Left cardiac atrium (tissue), 4 donors: ENCODE measurements at regions not wholly inside any gene's neighbourhood (a gene's known extent, or its start where the extent isn't known, plus 50 kb on each side); places are given as distances from the start of the nearest gene placed in this dataset.
"Not testable (repeated sequence)": the region's sequence is repeated elsewhere in the genome, so short reads cannot be mapped to it uniquely, and the experiment has no call there.

ENCODE experiments used
- ATAC-seq, 2 donors: fragments of 200-7000 bp; cut with Tn5 transposase; one replicate each; pipeline ENCODE4 v1.9.1; 2020; ENCODE audit warnings: mild to moderate bottlenecking in 2 of 2, moderate library complexity in 2 of 2
- DNase-seq: peaks from one replicate; pipeline ENCODE4 v3.0.0-alpha.2; 2020
- intact Hi-C, 2 donors: fragments of 100-400 bp; cut with DNase I; formaldehyde crosslinking; loops; one replicate each; pipeline versions ENCODE4 v1.14.1 to v1.15.1; 2022 to 2023
- donor health status: DM: no; HTN: yes; CAD: no.
- donor health status: DM: no; HTN: yes; CAD: no; lungs with severe emphysema.
- donor health status: DM: yes; HTN: yes; CAD: no.
- donor health status: Dilated cardiomyopathy.

- DNase-seq: no peak
- ATAC-seq: no peak
- intact Hi-C loops: no loop called here
Measured at GRCh38 chr5:163185315-163185714, 252.1 kb upstream of the CCNG1 start.

DNA sequence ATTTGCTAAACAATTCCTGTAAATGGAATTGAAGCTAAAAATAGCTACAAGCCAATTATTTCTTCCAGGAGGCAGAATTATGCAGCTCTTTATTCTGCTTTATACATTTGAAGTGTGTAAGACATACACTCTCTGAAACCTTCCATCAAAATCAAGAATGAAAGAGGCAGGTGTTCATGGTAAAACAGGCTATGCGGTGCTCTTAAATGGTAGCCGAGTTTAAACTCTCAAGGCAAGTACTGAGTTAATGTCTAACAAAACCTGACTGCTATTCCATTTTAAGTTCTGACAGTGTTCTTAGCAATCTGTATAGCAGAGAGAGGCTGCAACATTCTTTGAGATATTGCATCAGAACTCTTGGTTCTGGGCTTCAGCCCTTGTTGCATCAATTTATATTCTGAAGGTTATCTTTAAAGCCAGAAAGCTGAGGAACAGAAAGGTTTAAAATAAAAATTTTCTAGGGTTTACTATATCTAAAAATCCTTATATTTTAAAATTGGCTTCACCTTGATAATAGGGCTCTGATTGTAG, 248.3 kb upstream of the CCNG1 start:
- intact Hi-C loops: no loop called here
- no peak for DNase-seq
- no peak for ATAC-seq

DNA sequence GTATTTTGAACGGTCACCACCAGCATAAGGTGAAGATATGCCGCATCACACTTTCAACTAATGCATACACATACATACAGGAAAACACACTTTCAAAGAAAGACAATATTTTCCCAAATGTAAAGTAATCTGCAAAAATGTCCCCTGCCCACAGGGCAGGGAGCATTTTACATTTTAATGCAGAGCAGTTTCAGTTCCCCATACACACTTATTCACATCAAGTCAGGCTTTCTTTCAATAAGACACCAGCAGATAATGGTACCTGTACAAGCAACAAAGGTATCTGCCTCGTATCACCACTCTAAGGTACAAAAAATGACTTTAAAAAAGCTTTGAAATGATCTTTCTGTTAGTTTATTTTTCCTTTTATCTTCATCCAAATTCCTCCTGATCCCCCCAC, 247.1 kb upstream of the CCNG1 start:
- intact Hi-C loops: no loop called here

GRCh38 chr5:163190784-163191183, 246.6 kb upstream of the CCNG1 start:
- intact Hi-C loops: no loop called here
- no peak for ATAC-seq
- no peak for DNase-seq

More for the DNA sequence above, 247.1 kb upstream of the CCNG1 start:
- no peak for ATAC-seq
- DNase-seq: no peak

- intact Hi-C loops: no loop called here
- ATAC-seq: no peak
- no peak for DNase-seq
Measured at GRCh38 chr5:163193886-163194285, 243.5 kb upstream of the CCNG1 start.

- intact Hi-C loops: no loop called here
- no peak for ATAC-seq
Measured at GRCh38 chr5:163205645-163206044, 231.8 kb upstream of the CCNG1 start.

DNA sequence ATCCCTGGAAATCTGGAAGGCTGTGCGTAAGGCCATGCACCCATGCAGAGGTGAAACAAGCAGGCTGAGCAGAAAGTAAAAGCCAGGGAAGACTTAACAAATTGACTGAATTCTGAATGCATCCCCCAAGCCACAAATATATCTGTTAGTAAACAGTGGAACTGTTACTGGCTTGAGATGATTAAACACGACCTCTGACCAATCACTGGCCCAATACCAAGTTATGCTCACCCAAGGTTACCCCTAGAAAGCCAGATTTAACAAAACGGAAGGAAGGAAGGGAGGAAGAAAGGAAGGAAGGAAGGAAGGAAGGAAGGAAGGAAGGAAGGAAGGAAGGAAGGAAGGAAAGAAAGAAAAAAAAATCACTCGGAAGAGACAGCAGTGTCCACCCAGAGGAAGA, 215.8 kb upstream of the CCNG1 start:
- intact Hi-C loops: no loop called here
- no peak for DNase-seq
- ATAC-seq: no peak

More at GRCh38 chr5:163205645-163206044, 231.8 kb upstream of the CCNG1 start:
- no peak for DNase-seq

DNA sequence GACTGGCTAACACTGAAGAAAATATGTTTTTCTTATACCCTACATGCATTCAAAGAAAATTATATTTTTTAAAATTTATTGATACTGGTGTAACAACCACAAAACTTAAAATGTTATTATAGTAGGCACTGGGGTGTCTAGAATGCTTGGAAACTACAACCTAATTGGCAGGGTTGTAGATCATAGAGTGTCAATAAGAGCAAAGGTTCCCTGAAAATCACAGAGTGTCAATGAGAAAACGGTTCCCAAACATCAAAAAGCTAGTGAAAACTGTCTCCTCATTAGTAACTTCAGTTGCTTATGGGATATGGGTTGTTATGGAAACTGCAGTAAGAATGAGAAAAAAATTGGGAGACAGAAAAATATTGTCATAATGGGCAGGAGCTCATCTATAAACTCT, 214.4 kb upstream of the CCNG1 start:
- DNase-seq (no peak), ATAC-seq (no peak)
- intact Hi-C loops: no loop called here

- intact Hi-C loops: no loop called here
Measured at GRCh38 chr5:163244445-163244987, 192.9 kb upstream of the CCNG1 start.

DNA sequence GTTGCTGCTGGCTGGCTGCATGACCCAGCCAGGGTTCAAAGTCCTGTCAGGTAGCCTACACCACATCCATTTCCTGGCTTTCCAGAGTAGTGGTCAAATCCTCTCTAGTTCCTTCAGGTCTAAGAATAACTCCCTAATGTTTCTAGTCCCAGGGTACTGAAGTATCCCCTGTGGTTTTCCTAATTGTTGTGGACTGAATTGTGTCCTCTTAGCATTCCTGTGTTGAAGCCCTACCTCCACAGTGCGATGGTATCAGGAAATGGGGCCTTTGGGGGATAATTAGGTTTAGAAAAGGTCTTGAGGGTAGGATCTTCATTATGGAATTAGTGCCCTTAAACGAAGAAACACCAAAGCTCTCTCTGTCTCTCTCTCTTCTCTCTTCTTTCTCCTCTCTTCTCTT, 191.8 kb upstream of the CCNG1 start:
- ATAC-seq (no peak), DNase-seq (no peak)
- intact Hi-C loops: no loop called here

More at GRCh38 chr5:163244445-163244987, 192.9 kb upstream of the CCNG1 start:
- no peak for ATAC-seq
- DNase-seq: no peak

- DNase-seq (no peak), ATAC-seq (no peak)
- intact Hi-C loops: no loop called here
Measured at GRCh38 chr5:163248333-163248732, 189.1 kb upstream of the CCNG1 start.

DNA sequence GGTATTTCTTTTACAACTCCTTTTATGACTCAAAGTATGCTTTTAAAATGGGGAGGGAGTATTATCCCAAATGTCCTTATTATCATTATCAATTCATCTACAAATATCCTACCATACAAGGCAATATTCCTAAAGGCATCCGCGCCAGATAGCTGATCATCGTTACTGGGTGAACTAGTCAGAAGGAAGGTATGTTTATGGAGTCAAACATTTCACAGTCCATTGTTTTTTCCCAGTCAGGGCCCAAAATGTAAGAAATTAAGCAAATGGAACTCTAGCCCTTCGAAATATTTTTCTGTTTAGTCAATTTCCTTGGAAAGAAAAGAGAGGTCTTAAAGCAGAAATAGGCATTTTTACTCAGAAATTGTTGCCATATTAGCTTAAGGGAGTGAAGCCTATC, 188.5 kb upstream of the CCNG1 start:
- intact Hi-C loops: no loop called here
- no peak for ATAC-seq
- DNase-seq: no peak

DNA sequence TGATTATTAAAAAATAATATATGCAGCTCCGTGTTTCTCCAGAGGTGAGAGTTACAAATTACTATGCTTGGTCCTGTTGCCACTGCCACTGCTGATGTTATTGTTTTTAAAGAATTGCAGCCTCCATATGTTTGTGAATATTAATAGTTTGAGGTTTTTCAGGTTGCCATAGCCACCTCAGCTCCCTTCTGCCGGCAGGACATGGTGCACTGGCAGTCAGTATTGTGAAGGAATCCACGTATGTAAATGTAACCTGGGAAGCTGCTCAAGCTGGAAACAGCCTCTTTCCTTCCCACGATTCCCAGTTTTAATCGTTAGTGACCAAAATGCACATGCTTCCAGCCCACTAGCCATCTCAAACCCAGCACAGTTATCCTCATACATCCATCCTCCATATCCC, 184.4 kb upstream of the CCNG1 start:
- ATAC-seq (no peak), DNase-seq (no peak)

DNA sequence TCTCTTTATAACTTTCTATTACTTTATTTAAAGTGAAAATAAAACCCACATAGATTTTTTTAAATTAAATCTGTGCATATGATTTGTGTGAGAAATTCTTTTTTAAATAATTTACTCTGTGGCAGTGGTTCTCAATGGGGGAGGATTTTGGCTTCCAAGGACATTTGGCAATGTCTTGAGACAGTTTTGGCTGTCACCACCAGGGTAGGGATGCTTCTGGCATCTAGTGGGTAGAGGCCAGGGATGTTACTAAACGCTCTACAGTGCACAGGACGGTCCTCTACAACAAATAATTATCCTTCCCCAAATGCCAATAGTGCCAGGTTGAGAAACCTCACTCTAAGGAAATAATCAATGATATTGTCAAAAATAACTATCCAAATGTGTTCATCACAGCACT, 177.9 kb upstream of the CCNG1 start:
- DNase-seq (no peak), ATAC-seq (no peak)
- intact Hi-C loops: no loop called here

More for the DNA sequence above, 184.4 kb upstream of the CCNG1 start:
- intact Hi-C loops: no loop called here

- intact Hi-C loops: no loop called here
- ATAC-seq (no peak), DNase-seq (no peak)
Measured at GRCh38 chr5:163260471-163260870, 176.9 kb upstream of the CCNG1 start.

DNA sequence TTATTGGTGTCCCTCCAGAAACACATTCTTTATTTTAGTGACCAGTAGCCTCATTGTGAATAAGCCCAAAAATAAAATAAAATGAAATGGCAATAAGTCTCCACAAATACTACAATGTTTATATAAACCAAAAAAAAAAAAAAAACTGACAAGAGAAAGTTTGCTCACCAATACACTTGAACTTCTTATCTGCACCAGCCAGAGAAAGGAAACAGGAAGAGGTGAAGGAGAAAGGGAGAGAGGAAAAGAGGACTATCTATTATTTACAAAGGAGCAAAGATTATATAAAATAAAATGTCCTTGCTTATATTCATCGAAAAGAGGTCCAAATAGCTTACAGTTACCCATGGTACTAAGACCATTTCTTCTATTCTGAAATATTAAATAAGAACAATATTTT, 176.4 kb upstream of the CCNG1 start:
- DNase-seq: no peak
- no peak for ATAC-seq
- intact Hi-C loops: no loop called here

GRCh38 chr5:163261647-163262269, 175.6 kb upstream of the CCNG1 start:
- ATAC-seq (no peak), DNase-seq (no peak)
- intact Hi-C loops: no loop called here

GRCh38 chr5:163266249-163266648, 171.1 kb upstream of the CCNG1 start:
- intact Hi-C loops: not testable (repeated sequence)

GRCh38 chr5:163269624-163270023, 167.8 kb upstream of the CCNG1 start:
- intact Hi-C loops: no loop called here
- no peak for DNase-seq
- ATAC-seq: no peak

More at GRCh38 chr5:163266249-163266648, 171.1 kb upstream of the CCNG1 start:
- ATAC-seq, DNase-seq: not testable (repeated sequence)

DNA sequence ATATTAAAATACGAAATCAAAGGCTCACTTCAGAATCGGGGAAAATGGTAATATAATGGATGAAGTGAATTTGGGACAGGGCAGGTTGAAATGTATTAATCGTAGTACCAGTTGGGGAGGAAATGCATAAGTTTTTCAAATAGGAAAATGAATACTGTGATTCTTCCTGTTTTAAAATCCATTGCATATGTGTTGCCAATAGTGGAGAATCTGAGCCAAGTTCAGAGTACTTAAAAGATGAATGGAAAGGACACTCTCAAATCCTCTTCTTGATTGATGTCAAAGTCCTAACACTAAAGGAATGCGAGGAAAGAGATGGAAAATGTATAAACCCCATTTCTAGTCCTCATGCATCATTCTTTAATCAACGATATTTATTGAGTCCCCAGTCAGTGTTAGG, 160.9 kb upstream of the CCNG1 start:
- intact Hi-C loops: no loop called here

DNA sequence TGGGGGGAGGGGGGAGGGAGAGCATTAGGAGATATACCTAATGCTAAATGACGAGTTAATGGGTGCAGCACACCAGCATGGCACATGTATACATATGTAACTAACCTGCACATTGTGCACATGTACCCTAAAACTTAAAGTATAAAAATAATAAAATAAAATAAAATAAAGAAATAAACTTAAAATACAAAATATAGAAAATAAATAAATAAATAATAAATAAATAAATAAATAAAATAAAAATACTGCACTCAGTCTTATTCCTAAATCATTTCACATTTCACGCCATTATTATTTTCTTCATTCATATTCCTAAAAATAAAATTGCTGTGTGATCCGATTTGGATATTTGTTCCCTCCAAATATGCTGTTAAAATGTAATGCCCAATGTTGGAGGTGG, 156.5 kb upstream of the CCNG1 start:
- intact Hi-C loops, DNase-seq, ATAC-seq: not testable (repeated sequence)

More for the DNA sequence above, 160.9 kb upstream of the CCNG1 start:
- no peak for ATAC-seq
- DNase-seq: no peak
